OCI-LY7 (cell line): ENCODE measurements at regions not wholly inside any gene's neighbourhood (a gene's known extent, or its start where the extent isn't known, plus 50 kb on each side); places are given as distances from the start of the nearest gene placed in this dataset.

Experiments
- BruUV-seq: library from RNA; stranded (reverse); fragments of 400-500 nt; replicated peaks from 2 replicates; lab custom pipeline; 2021; lab: Mats Ljungman, UMichigan
- CTCF ChIA-PET: fragments of 300-600 bp; sonication (Branson Sonifier 250); formaldehyde crosslinking; loops from one replicate; lab custom pipeline; 2022; ENCODE audit warnings: antibody characterized with exemption; ENCODE audit not compliant: unreplicated experiment; lab: Charles Lee
- POLR2A ChIA-PET: fragments of 300-600 bp; sonication (Branson Sonifier 250); formaldehyde crosslinking; loops from one replicate; lab custom pipeline; 2022; ENCODE audit warnings: antibody characterized with exemption; lab: Charles Lee
- DNase-seq: peaks from one replicate; pipeline ENCODE4 v3.0.0-alpha.2; 2015; ENCODE audit warnings: low spot score
- H2AFZ ChIP-seq: fragments of 200-600 bp; sonication (generic), shearing (Covaris generic); 2 replicates; pipeline ENCODE4 v1.6.1; 2014; ENCODE audit warnings: mild to moderate bottlenecking, antibody characterized with exemption, low read length, moderate library complexity
- H3K27ac ChIP-seq: fragments of 200-600 bp; sonication (generic); 2 replicates; pipeline ENCODE4 v1.5.1; 2014; ENCODE audit warnings: mixed run types, low read depth, mild to moderate bottlenecking, moderate library complexity, low read length, inconsistent platforms; ENCODE audit not compliant: poor library complexity, severe bottlenecking
- H3K36me3 ChIP-seq: fragments of 200-600 bp; sonication (generic); 2 replicates; pipeline ENCODE4 v1.6.1; 2014; ENCODE audit warnings: mild to moderate bottlenecking, antibody characterized with exemption, low read length, moderate library complexity, mixed read lengths; ENCODE audit not compliant: insufficient read depth
- H3K4me1 ChIP-seq: fragments of 200-600 bp; sonication (generic); 2 replicates; pipeline ENCODE4 v1.5.1; 2014; ENCODE audit warnings: mild to moderate bottlenecking, low read length; ENCODE audit not compliant: insufficient read depth, poor library complexity, severe bottlenecking
- H3K4me2 ChIP-seq: fragments of 200-600 bp; sonication (generic); 2 replicates; pipeline ENCODE4 v1.6.1; 2014; ENCODE audit warnings: mild to moderate bottlenecking, low read length
- H3K4me3 ChIP-seq: fragments of 200-600 bp; sonication (generic); 2 replicates; pipeline ENCODE4 v1.5.1; 2014; ENCODE audit warnings: mild to moderate bottlenecking, low read depth, low read length; ENCODE audit not compliant: poor library complexity, severe bottlenecking
- H3K79me2 ChIP-seq: fragments of 200-600 bp; sonication (generic); 2 replicates; pipeline ENCODE4 v1.6.1; 2016; ENCODE audit warnings: low read depth, mild to moderate bottlenecking, low read length, moderate library complexity, mixed read lengths; ENCODE audit not compliant: insufficient read depth
- H3K9me2 ChIP-seq: fragments of 200-600 bp; sonication (generic); 2 replicates; pipeline ENCODE4 v1.6.1; 2016; ENCODE audit warnings: mild to moderate bottlenecking, low read length, mixed read lengths; ENCODE audit not compliant: insufficient read depth
- H3K9me3 ChIP-seq: fragments of 200-600 bp; sonication (generic); 2 replicates; pipeline ENCODE4 v1.6.1; 2014; ENCODE audit warnings: mild to moderate bottlenecking, mixed run types, low read length, mixed read lengths
- H4K20me1 ChIP-seq: fragments of 200-600 bp; sonication (generic); 2 replicates; pipeline ENCODE4 v1.6.1; 2014; ENCODE audit warnings: mild to moderate bottlenecking, antibody characterized with exemption, low read length, moderate library complexity, mixed read lengths; ENCODE audit not compliant: insufficient read depth
- CTCF ChIP-seq: fragments of 200-600 bp; sonication (generic); conservative IDR thresholded peaks from 2 replicates; pipeline ENCODE4 v1.5.1; 2014; ENCODE audit warnings: mild to moderate bottlenecking, antibody characterized with exemption, low read length, moderate library complexity, mixed read lengths
- EZH2phosphoT487 ChIP-seq: fragments of 200-600 bp; sonication (generic); IDR thresholded peaks from 2 replicates; pipeline ENCODE4 v1.6.1; 2018; ENCODE audit warnings: low read depth, borderline replicate concordance, mild to moderate bottlenecking, mixed run types, antibody characterized with exemption, low read length, moderate library complexity, mixed read lengths
- intact Hi-C: fragments of 100-400 bp; cut with micrococcal nuclease; formaldehyde crosslinking; loops from one replicate; pipeline ENCODE4 v1.10.0; 2022; ENCODE audit not compliant: unreplicated experiment

DNA sequence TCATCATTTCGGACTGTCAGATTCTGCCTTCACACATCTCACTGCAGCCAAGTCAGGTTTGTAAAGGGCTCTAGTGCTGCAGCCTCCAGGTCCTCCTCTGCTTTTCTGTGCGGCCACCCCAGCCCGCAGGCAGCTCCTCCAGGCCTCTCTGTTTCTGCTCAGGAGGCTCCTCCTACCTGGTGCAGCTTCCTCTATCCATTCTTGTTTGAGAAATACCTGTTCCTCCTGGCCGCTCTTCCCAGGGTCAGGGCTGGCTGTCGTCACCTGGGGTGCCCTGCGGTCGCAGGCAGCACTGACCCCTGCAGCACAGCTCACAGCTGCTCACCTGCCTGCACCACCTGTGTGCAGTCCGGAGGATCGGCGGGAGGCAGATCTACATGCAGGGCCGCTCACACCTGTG is 387.7 kb upstream of the IRX4 start:
- no peaks in the 10 kb centered on the region for H3K9me3 ChIP-seq
- POLR2A ChIA-PET: no interaction called here
- intact Hi-C loops: no loop called here
- no peaks in the 10 kb centered on the region for H3K36me3 ChIP-seq
- no peaks in the 10 kb centered on the region for H3K79me2 ChIP-seq
- no peak overlapping the region for H3K4me3 ChIP-seq
- DNase-seq: no peak
- no peaks in the 10 kb centered on the region for H4K20me1 ChIP-seq
- BruUV-seq: no TSS peak
- H3K4me2 ChIP-seq: no peak overlapping the region
- no peaks in the 10 kb centered on the region for H3K9me2 ChIP-seq
- TF ChIP-seq EZH2phosphoT487: no peak
- no peak overlapping the region for H3K27ac ChIP-seq
- H3K4me1 ChIP-seq: no peaks in the 10 kb centered on the region
- H2AFZ ChIP-seq: no peak overlapping the region
- CTCF ChIA-PET: no interaction called here

DNA sequence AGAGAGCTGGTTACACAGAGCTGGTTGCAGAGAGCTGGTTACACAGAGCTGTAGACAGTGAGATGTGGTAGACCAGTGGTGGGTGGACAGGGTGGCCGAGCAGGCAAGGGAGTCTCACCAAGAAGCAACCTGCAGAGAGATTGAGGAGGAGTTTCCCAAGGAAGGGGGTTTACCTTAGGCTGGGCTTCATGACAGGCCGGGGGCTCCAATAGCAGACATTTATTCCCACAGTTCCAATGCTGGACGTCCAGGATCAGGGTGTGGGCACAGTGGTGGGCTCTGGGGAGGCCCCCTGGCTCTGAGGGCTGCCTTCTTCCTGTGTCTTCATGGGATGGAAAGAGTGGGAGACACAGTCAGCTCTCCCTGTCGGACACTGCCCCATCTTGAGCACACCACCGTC is 386.9 kb upstream of the IRX4 start:
- no TSS peak for BruUV-seq
- no peaks in the 10 kb centered on the region for H3K9me2 ChIP-seq
- H3K36me3 ChIP-seq: no peaks in the 10 kb centered on the region
- H2AFZ ChIP-seq: no peak overlapping the region
- TF ChIP-seq EZH2phosphoT487 (no peak), CTCF (no peak)
- POLR2A ChIA-PET: no interaction called here
- CTCF ChIA-PET: no interaction called here
- H3K4me1 ChIP-seq: no peaks in the 10 kb centered on the region
- intact Hi-C loops: no loop called here
- no peak overlapping the region for H3K4me2 ChIP-seq
- no peaks in the 10 kb centered on the region for H3K9me3 ChIP-seq
- no peak overlapping the region for H3K27ac ChIP-seq
- DNase-seq: no peak
- no peak overlapping the region for H3K4me3 ChIP-seq
- H4K20me1 ChIP-seq: no peaks in the 10 kb centered on the region
- no peaks in the 10 kb centered on the region for H3K79me2 ChIP-seq

GRCh38 chr5:2267991-2268390 is 385.3 kb upstream of the IRX4 start:
- intact Hi-C loops: no loop called here
- no TSS peak for BruUV-seq

More at GRCh38 chr5:2267991-2268390, 385.3 kb upstream of the IRX4 start:
- TF ChIP-seq CTCF: no peak
- TF ChIP-seq EZH2phosphoT487: no peak
- H3K4me1 ChIP-seq: no peaks in the 10 kb centered on the region
- no peak overlapping the region for H3K4me2 ChIP-seq
- POLR2A ChIA-PET: no interaction called here
- no peak overlapping the region for H3K4me3 ChIP-seq
- no peak overlapping the region for H2AFZ ChIP-seq
- H3K79me2 ChIP-seq: no peaks in the 10 kb centered on the region
- no peaks in the 10 kb centered on the region for H4K20me1 ChIP-seq
- H3K9me2 ChIP-seq: no peaks in the 10 kb centered on the region
- DNase-seq: no peak
- H3K9me3 ChIP-seq: no peaks in the 10 kb centered on the region
- no peaks in the 10 kb centered on the region for H3K36me3 ChIP-seq
- CTCF ChIA-PET: no interaction called here
- no peak overlapping the region for H3K27ac ChIP-seq
